Muscle layer of duodenum (tissue), 2 donors: ENCODE measurements at regions not wholly inside any gene's neighbourhood (a gene's known extent, or its start where the extent isn't known, plus 50 kb on each side); places are given as distances from the start of the nearest gene placed in this dataset.

Experiments used
- H3K27ac ChIP-seq: one replicate; pipeline ENCODE4 v1.7.0; 2013; ENCODE audit warnings: mild to moderate bottlenecking, low read length
- H3K27me3 ChIP-seq: one replicate; pipeline ENCODE4 v1.7.0; 2013; ENCODE audit warnings: low read depth, mild to moderate bottlenecking, control low read depth, low read length
- H3K36me3 ChIP-seq, 2 donors: one replicate each; pipeline ENCODE4 v1.7.0; 2013; ENCODE audit warnings: low read length in 2 of 2, control low read depth in 1 of 2, mild to moderate bottlenecking in 1 of 2; ENCODE audit not compliant: insufficient read depth in 2 of 2, control insufficient read depth in 1 of 2
- H3K4me1 ChIP-seq, 2 donors: one replicate each; pipeline ENCODE4 v1.7.0; 2013; ENCODE audit warnings: low read length in 2 of 2, mild to moderate bottlenecking in 2 of 2, control low read depth in 1 of 2, moderate library complexity in 1 of 2; ENCODE audit not compliant: insufficient read depth in 2 of 2, control insufficient read depth in 1 of 2
- H3K4me3 ChIP-seq, 2 donors: one replicate each; pipeline ENCODE4 v1.7.0; 2013; ENCODE audit warnings: low read length in 2 of 2, low read depth in 1 of 2, mild to moderate bottlenecking in 1 of 2
- H3K9me3 ChIP-seq, 2 donors: one replicate each; pipeline ENCODE4 v1.7.0; 2013; ENCODE audit warnings: low read length in 2 of 2, control low read depth in 1 of 2, mild to moderate bottlenecking in 1 of 2; ENCODE audit not compliant: control insufficient read depth in 1 of 2
- donor health status: healthy.

DNA sequence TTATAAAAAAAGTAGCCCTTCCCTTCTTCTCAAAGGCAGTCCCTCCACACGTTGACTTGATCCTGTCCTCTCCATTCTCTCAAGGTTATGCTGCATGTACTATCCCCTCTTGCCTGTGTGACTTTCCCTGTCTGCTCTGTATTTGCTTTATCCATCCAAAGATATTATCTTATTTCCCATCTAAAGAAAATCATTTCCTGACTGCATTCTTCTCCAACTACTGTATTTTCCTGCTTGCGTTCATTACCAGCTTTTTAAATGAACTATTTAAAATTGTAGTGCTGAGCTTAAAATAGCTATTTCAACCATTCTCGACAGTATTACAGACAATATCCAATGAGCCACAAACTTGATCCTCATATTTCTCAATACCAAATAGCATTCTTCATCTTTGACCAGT is 716.0 kb upstream of the REG3G start:
- Histone ChIP-seq H3K36me3 (no peaks in the 10 kb centered on the region), H3K4me1 (no peaks in the 10 kb centered on the region), H3K27ac (no peak overlapping the region), H3K4me3 (no peak overlapping the region), H3K27me3 (no peaks in the 10 kb centered on the region), H3K9me3 (no peaks in the 10 kb centered on the region)

DNA sequence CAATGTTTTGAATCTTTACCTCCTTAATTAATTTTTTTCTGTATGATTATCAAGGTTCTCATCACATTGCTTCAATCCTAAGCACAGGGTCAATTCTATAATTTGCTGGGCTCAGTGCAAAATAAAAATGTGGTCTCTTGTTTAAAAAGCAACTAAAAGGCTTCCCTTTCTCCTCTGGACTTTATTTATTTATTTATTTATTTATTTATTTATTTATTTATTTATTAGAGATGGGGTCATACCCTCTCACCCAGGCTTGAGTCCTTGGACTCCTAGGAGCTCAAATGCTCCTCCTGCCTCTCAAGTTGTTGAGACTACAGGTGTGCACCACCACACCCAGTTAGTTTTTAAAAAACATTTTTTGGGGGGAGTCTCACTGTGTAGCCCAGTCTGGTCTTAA is 710.1 kb upstream of the REG3G start:
- no peaks in the 10 kb centered on the region for H3K9me3 ChIP-seq
- no peak overlapping the region for H3K27ac ChIP-seq
- no peaks in the 10 kb centered on the region for H3K4me1 ChIP-seq

DNA sequence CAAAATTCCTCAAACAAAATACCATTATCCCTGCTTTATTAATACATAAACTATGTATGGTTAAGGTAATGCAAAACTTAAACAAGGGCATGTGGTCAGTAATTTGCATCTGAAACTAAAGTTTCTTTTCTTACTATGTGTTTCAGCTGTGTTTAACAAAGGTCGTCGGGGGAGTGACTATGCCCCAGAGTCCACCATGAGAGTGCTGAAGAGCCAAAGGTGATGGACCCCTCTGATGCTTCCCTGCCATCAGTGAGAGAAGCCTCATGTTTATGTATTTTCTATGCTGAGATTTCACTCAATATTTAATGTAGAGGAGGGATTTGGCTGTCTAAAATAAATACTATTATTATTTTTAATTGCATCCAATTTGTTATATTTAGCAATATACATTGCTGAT is 707.2 kb upstream of the REG3G start:
- no peaks in the 10 kb centered on the region for H3K9me3 ChIP-seq
- no peaks in the 10 kb centered on the region for H3K27me3 ChIP-seq
- no peak overlapping the region for H3K27ac ChIP-seq
- H3K4me1 ChIP-seq, result no peaks in the 10 kb centered on the region
- H3K4me3 ChIP-seq, result no peak overlapping the region
- H3K36me3 ChIP-seq, result no peaks in the 10 kb centered on the region

More for the DNA sequence above, 710.1 kb upstream of the REG3G start:
- H3K27me3 ChIP-seq, result no peaks in the 10 kb centered on the region
- no peaks in the 10 kb centered on the region for H3K36me3 ChIP-seq
- H3K4me3 ChIP-seq, result no peak overlapping the region

DNA sequence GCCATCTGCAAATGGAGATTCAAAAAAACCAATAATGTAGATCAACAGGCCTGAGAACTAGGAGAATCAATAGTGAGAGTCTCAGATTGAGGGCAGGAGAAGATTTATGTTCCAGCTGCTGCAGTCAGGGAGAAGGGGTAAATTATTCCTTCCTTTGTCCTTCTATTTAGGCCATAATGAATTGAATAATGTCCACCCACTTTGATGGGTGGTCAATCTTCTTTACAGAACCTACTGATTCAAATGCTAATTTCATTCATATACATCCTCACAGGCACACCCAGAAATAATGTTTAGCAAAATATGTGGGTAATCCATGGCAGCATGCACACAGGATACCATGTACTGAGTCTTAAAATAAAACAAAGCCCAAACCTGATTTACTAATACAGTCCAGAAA is 695.3 kb upstream of the REG3G start:
- Histone ChIP-seq H3K27me3 (no peaks in the 10 kb centered on the region), H3K4me1 (no peaks in the 10 kb centered on the region), H3K4me3 (no peak overlapping the region), H3K27ac (no peak overlapping the region), H3K36me3 (no peaks in the 10 kb centered on the region), H3K9me3 (peaks cover 0 to 3% of the 10 kb centered on the region in 2 donors)

DNA sequence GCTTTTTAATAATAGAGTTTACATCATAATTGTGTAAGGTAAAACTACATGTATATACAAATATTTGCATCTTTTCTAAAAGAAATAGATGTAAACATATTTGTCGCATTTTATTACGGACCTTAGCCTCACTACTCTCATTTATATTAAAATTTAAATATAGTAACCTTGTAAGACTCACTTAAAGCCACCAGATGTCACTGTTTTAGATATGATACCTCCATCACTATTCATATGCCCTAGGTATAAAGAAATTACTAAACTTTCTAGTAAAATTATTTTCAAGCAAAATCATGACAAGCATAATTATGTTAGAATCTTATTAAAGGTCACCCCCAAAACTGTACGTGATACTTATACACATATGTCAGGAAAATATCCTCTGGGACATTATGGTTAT is 674.3 kb upstream of the REG3G start:
- Histone ChIP-seq H3K4me1 (no peaks in the 10 kb centered on the region), H3K27ac (no peak overlapping the region), H3K9me3 (no peaks in the 10 kb centered on the region), H3K4me3 (no peak overlapping the region), H3K36me3 (no peaks in the 10 kb centered on the region), H3K27me3 (no peaks in the 10 kb centered on the region)

DNA sequence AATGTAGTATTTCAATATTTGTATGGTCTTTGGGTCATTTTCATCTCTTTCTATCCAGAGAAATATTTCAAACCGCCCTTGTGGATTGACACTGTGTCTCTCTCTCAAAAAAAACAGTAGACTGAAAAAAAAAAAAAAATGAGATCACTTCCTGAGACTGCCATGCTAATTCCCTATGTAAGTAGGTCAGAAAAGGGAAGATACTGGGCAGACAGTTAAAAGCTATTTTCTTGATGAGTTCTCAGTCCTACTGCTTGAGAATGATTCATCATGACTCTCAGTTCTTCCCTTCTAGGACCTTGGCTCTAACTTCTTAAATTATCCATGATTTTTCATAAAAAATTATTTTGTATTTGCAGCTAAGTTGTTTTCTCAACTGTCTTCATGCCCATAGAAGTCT is 672.3 kb upstream of the REG3G start:
- no peak overlapping the region for H3K27ac ChIP-seq
- H3K4me3 ChIP-seq, result no peak overlapping the region
- no peaks in the 10 kb centered on the region for H3K4me1 ChIP-seq
- no peaks in the 10 kb centered on the region for H3K36me3 ChIP-seq
- no peaks in the 10 kb centered on the region for H3K27me3 ChIP-seq
- H3K9me3 ChIP-seq, result no peaks in the 10 kb centered on the region

DNA sequence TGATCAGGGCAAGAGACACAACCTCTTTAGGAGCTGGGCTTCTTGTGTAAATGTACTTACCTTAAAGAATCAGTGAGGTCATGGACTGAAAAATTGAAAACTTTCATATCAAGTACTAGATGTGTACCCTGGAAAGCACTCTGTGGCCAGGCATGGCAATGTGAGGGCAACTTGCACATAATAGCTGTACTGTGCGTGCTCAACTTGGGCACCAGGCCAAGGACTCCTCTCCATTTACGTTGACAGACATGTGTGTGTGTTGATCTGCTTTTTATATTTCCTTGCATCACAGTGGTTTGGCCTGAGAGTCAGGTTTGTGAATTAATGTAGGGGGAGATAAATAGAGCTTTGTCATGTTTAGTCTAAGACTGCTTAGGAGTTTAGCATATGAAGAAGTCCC is 669.5 kb upstream of the REG3G start:
- H3K27me3 ChIP-seq, result no peaks in the 10 kb centered on the region
- no peak overlapping the region for H3K27ac ChIP-seq
- no peaks in the 10 kb centered on the region for H3K9me3 ChIP-seq
- H3K36me3 ChIP-seq, result no peaks in the 10 kb centered on the region
- H3K4me3 ChIP-seq, result no peak overlapping the region
- no peaks in the 10 kb centered on the region for H3K4me1 ChIP-seq

DNA sequence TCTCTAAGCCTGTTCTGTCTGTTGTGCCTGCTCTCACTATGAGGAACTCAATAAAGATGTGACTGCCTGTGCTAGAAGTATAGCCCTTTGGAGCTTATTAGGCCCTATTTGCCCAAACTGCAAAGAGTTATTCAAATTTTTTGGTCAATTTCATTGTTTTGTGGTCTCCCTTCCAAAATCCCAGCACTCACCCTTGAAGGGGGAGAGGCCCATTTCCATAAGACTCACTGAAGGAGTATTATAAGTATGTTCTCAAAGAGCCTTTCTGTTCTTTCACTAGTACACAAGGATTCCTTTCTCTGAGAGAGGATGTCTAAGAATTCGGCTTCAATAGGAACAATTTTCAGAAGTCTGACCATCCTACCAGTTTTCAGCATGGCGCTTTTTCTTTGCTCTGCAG is 641.9 kb upstream of the REG3G start:
- no peaks in the 10 kb centered on the region for H3K9me3 ChIP-seq
- H3K36me3 ChIP-seq, result no peaks in the 10 kb centered on the region
- no peak overlapping the region for H3K27ac ChIP-seq
- no peaks in the 10 kb centered on the region for H3K27me3 ChIP-seq
- H3K4me3 ChIP-seq, result no peak overlapping the region
- no peaks in the 10 kb centered on the region for H3K4me1 ChIP-seq

DNA sequence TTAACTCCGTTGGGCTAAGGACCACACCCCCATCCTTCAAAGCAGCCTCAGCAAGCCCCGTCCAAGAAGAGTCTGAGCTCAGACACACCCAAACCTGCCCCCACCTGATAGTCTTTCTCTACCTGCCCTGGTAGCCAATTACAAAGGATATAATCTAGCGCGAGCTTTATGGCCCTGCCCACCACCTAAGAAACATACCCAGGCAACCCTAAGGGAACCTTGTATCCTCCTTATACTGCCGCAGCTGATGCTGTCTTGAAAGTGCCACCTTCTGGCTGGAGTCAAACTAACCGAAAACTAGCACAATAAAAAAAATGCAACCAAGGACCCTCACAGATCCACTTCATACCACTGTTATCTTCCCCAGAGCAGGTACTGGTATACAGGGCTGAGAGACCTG is 628.3 kb upstream of the REG3G start:
- Histone ChIP-seq H3K36me3 (no peaks in the 10 kb centered on the region), H3K4me1 (no peaks in the 10 kb centered on the region), H3K27me3 (no peaks in the 10 kb centered on the region), H3K27ac (no peak overlapping the region), H3K4me3 (no peak overlapping the region), H3K9me3 (peaks cover 0 to 8% of the 10 kb centered on the region in 2 donors)

DNA sequence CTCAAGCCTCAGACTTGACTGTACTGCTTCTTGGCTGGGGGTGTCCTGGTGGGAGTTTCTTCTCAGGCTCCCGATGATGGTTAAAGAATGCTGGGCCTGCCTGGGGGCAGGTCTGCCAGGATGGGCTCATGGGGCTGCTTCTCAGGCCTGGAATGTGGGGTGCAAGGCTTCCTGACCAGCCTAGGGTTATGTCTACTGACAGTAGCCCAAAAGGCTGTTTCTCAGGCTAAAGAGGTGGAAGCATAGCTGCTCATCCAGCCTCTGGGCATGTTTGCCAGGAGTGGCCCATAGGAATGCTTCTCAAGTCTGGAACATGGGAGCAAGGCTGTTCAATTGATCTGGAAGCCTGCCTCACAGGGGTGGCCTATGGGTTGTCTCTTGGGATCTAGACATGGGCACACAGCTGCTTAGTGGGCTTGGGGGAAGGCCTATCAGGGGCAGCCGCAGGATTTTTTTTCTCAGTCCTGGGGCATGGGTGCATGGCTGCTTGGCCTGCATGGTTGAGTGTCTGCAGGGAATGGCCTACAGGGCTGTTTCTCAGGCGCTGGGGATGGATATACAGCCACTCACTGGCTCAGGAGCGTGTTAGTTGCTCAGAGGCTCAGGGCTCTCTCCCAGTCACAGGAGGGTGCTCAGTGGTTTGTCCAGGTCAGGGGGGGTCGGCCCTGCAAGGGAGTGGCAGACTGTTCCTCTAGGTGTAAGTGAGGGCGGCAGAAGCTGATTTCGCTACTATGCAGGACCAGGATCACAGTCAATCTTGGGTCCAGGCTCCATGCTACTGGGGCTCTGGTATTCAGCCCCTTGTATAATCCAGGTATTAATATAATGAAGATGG is 617.3 kb upstream of the REG3G start:
- Histone ChIP-seq H3K27me3 (no peaks in the 10 kb centered on the region), H3K4me3 (no peak overlapping the region), H3K4me1 (no peaks in the 10 kb centered on the region), H3K36me3 (no peaks in the 10 kb centered on the region), H3K9me3 (no peaks in the 10 kb centered on the region), H3K27ac (no peak overlapping the region)

DNA sequence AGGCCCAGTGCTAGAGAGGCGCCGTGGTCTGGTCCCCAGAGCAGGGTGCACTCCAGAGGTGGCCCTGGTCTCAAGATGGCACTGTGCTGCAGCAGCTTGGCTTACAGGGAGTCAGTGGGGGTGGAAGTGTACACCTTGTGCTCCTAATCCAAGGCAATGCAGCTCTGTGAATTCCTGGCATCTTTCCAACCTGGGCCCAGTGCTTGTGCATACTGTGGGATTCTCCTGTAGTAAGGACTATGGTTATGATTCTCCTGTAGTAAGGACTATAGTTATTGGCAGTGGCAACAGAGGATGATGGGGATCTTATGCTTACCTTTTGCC is 616.7 kb upstream of the REG3G start:
- H3K9me3 ChIP-seq, result no peaks in the 10 kb centered on the region
- H3K4me1 ChIP-seq, result no peaks in the 10 kb centered on the region
- H3K4me3 ChIP-seq, result no peak overlapping the region

DNA sequence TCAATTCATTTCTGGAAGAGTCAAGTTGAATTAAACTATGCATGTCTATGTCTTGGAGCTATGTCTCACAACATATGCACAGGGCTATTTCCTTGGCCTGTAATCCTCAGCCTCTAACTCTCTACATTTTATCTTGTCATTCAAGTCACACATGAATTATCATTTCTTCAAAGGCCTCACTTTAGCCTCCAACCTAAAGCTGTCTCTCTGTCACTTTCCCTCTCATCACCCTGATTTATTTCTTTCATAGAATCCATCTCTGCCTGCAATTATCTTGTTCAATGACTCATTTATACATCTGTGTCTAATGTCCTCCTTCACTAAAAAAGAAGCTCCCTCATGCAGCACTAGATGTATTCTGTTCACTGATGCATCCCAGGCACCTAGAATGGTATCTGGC is 614.2 kb upstream of the REG3G start:
- H3K4me3 ChIP-seq, result no peak overlapping the region
- no peaks in the 10 kb centered on the region for H3K4me1 ChIP-seq
- H3K27ac ChIP-seq, result no peak overlapping the region
- H3K36me3 ChIP-seq, result no peaks in the 10 kb centered on the region
- no peaks in the 10 kb centered on the region for H3K27me3 ChIP-seq
- no peaks in the 10 kb centered on the region for H3K9me3 ChIP-seq

More for the DNA sequence above, 616.7 kb upstream of the REG3G start:
- Histone ChIP-seq H3K27me3 (no peaks in the 10 kb centered on the region), H3K27ac (no peak overlapping the region), H3K36me3 (no peaks in the 10 kb centered on the region)
